ENCODE measurements at regions not wholly inside any gene's neighbourhood (a gene's known extent, or its start where the extent isn't known, plus 50 kb on each side); places are given as distances from the start of the nearest gene placed in this dataset.

GRCh38 chr3:113070681-113071113, 79.9 kb downstream of the GTPBP8 start:
- no peaks in the 10 kb centered on the region for H3K36me3 ChIP-seq (replicated peaks in 1 of 2; ENCODE audit: control insufficient read depth in 2 of 2, insufficient read depth in 2 of 2, low read length in 2 of 2)
- no CpG with 5 or more reads among the region's 4 CpGs for WGBS, 2 donors (ENCODE audit: extremely low coverage in 2 of 2, insufficient read length in 2 of 2, insufficient replicate concordance in 1 of 2)
- H3K9me3 ChIP-seq (replicated peaks in 1 of 2; ENCODE audit: control insufficient read depth in 2 of 2, insufficient read depth in 1 of 2, low read depth in 1 of 2, low read length in 2 of 2) = peaks cover 0 to 6% of the 10 kb centered on the region in 2 donors

DNA sequence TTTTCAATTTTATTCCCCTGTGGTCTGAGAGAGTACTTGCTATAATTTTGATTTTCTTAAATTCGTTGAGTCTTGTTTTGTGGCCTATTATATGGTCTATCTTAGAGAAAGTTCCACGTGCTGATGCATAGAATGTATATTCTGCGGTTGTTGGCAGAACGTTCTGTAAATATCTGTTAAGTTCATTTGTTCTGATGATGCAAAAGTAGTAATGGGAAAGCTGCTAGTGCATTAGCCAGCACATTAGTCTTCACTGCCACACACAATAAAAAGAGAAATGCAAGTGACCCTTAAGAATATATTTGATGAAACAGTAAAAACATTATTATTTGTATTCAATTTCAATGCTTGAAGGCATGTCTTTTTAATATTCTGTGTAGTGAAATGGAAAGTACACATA, 84.8 kb downstream of the GTPBP8 start:
- H2BK12ac ChIP-seq (ENCODE audit: low read length) = no peak overlapping the region
- peaks cover 5 to 7% of the 10 kb centered on the region in 2 donors for H3K4me1 ChIP-seq (ENCODE audit: control insufficient read depth in 2 of 2, insufficient read depth in 1 of 2, low read depth in 1 of 2, low read length in 2 of 2)
- no peak overlapping the region for H4K91ac ChIP-seq (ENCODE audit: low read depth, low read length, poor library complexity)
- H3K14ac ChIP-seq (ENCODE audit: low read length) = no peak overlapping the region
- no peak overlapping the region for H2BK15ac ChIP-seq (ENCODE audit: low read length)
- H4K8ac ChIP-seq (ENCODE audit: low read depth, low read length) = no peak overlapping the region
- DNase-seq (ENCODE audit: low spot score) = no peak
- H3K4me2 ChIP-seq (ENCODE audit: insufficient read depth, low read length, poor library complexity, severe bottlenecking) = no peak overlapping the region
- H3K79me1 ChIP-seq (ENCODE audit: low read depth, low read length) = no peaks in the 10 kb centered on the region
- no peak overlapping the region for H2AFZ ChIP-seq (ENCODE audit: low read length)
- no peak overlapping the region for H3K27ac ChIP-seq (replicated peaks; ENCODE audit: low read length)
- H3K36me3 ChIP-seq (replicated peaks in 1 of 2; ENCODE audit: control insufficient read depth in 2 of 2, insufficient read depth in 2 of 2, low read length in 2 of 2) = no peaks in the 10 kb centered on the region
- no peak overlapping the region for H2AK5ac ChIP-seq (ENCODE audit: low read depth, low read length)
- H3K9me3 ChIP-seq (replicated peaks in 1 of 2; ENCODE audit: control insufficient read depth in 2 of 2, insufficient read depth in 1 of 2, low read depth in 1 of 2, low read length in 2 of 2) = no peaks in the 10 kb centered on the region
- H2BK120ac ChIP-seq (ENCODE audit: low read depth, low read length) = no peak overlapping the region
- H3K9ac ChIP-seq (ENCODE audit: low read depth, low read length, poor library complexity) = no peak overlapping the region
- H3K23ac ChIP-seq (ENCODE audit: low read depth, low read length, poor library complexity) = no peak overlapping the region
- H2BK5ac ChIP-seq (ENCODE audit: low read length) = no peak overlapping the region
- no peak overlapping the region for H3K4me3 ChIP-seq (ENCODE audit: low read length in 2 of 2)
- H3K4ac ChIP-seq (ENCODE audit: low read length) = no peak overlapping the region
- no peak overlapping the region for H3K18ac ChIP-seq (ENCODE audit: low read length)
- H3K27me3 ChIP-seq (ENCODE audit: control insufficient read depth in 3 of 3, insufficient read depth in 3 of 3, low read depth in 1 of 3, low read length in 3 of 3) = no peaks in the 10 kb centered on the region
- no CpG with 5 or more reads among the region's 4 CpGs for WGBS, 2 donors (ENCODE audit: extremely low coverage in 2 of 2, insufficient read length in 2 of 2, insufficient replicate concordance in 1 of 2)

More at GRCh38 chr3:113070681-113071113, 79.9 kb downstream of the GTPBP8 start:
- H3K4me2 ChIP-seq (ENCODE audit: insufficient read depth, low read length, poor library complexity, severe bottlenecking) = no peak overlapping the region
- H3K18ac ChIP-seq (ENCODE audit: low read length) = no peak overlapping the region
- H3K14ac ChIP-seq (ENCODE audit: low read length) = no peak overlapping the region
- peaks cover 3 to 4% of the 10 kb centered on the region in 2 donors for H3K4me1 ChIP-seq (ENCODE audit: control insufficient read depth in 2 of 2, insufficient read depth in 1 of 2, low read depth in 1 of 2, low read length in 2 of 2)
- no peak overlapping the region for H3K9ac ChIP-seq (ENCODE audit: low read depth, low read length, poor library complexity)
- no peaks in the 10 kb centered on the region for H3K79me1 ChIP-seq (ENCODE audit: low read depth, low read length)
- no peak overlapping the region for H3K4ac ChIP-seq (ENCODE audit: low read length)
- no peak overlapping the region for H2BK5ac ChIP-seq (ENCODE audit: low read length)
- no peak overlapping the region for H3K27ac ChIP-seq (replicated peaks; ENCODE audit: low read length)
- no peak overlapping the region for H3K23ac ChIP-seq (ENCODE audit: low read depth, low read length, poor library complexity)
- H4K91ac ChIP-seq (ENCODE audit: low read depth, low read length, poor library complexity) = no peak overlapping the region
- no peaks in the 10 kb centered on the region for H3K27me3 ChIP-seq (ENCODE audit: control insufficient read depth in 3 of 3, insufficient read depth in 3 of 3, low read depth in 1 of 3, low read length in 3 of 3)
- H2BK12ac ChIP-seq (ENCODE audit: low read length) = no peak overlapping the region
- no peak overlapping the region for H2BK120ac ChIP-seq (ENCODE audit: low read depth, low read length)
- peak overlapping the region; percentile 26 for H2AFZ ChIP-seq (ENCODE audit: low read length)
- H2BK15ac ChIP-seq (ENCODE audit: low read length) = no peak overlapping the region
- no peak overlapping the region for H2AK5ac ChIP-seq (ENCODE audit: low read depth, low read length)
- DNase-seq (ENCODE audit: low spot score) = no peak
- H3K4me3 ChIP-seq (ENCODE audit: low read length in 2 of 2) = no peak overlapping the region
- H4K8ac ChIP-seq (ENCODE audit: low read depth, low read length) = no peak overlapping the region

- H3K4me3 ChIP-seq (ENCODE audit: low read length in 2 of 2) = peak overlapping the region in 1 of 2 donors; percentile 38
- no peak overlapping the region for H2AK5ac ChIP-seq (ENCODE audit: low read depth, low read length)
- no peak overlapping the region for H4K91ac ChIP-seq (ENCODE audit: low read depth, low read length, poor library complexity)
- peak overlapping the region; percentile 80 for H2AFZ ChIP-seq (ENCODE audit: low read length)
- no peak overlapping the region for H3K14ac ChIP-seq (ENCODE audit: low read length)
- H2BK12ac ChIP-seq (ENCODE audit: low read length) = no peak overlapping the region
- DNase-seq (ENCODE audit: low spot score) = no peak
- no peak overlapping the region for H3K4ac ChIP-seq (ENCODE audit: low read length)
- H2BK120ac ChIP-seq (ENCODE audit: low read depth, low read length) = no peak overlapping the region
- H3K27me3 ChIP-seq (ENCODE audit: control insufficient read depth in 3 of 3, insufficient read depth in 3 of 3, low read depth in 1 of 3, low read length in 3 of 3) = no peaks in the 10 kb centered on the region
- no CpG with 5 or more reads among the region's 10 CpGs for WGBS, 2 donors (ENCODE audit: extremely low coverage in 2 of 2, insufficient read length in 2 of 2, insufficient replicate concordance in 1 of 2)
- H3K27ac ChIP-seq (replicated peaks; ENCODE audit: low read length) = peak overlapping the region; percentile 43
- H3K4me1 ChIP-seq (ENCODE audit: control insufficient read depth in 2 of 2, insufficient read depth in 1 of 2, low read depth in 1 of 2, low read length in 2 of 2) = peaks cover 2 to 3% of the 10 kb centered on the region in 2 donors
- no peak overlapping the region for H2BK15ac ChIP-seq (ENCODE audit: low read length)
- peak overlapping the region; percentile 33 for H3K4me2 ChIP-seq (ENCODE audit: insufficient read depth, low read length, poor library complexity, severe bottlenecking)
- H3K23ac ChIP-seq (ENCODE audit: low read depth, low read length, poor library complexity) = no peak overlapping the region
- H3K9ac ChIP-seq (ENCODE audit: low read depth, low read length, poor library complexity) = no peak overlapping the region
- no peaks in the 10 kb centered on the region for H3K9me3 ChIP-seq (replicated peaks in 1 of 2; ENCODE audit: control insufficient read depth in 2 of 2, insufficient read depth in 1 of 2, low read depth in 1 of 2, low read length in 2 of 2)
- H3K36me3 ChIP-seq (replicated peaks in 1 of 2; ENCODE audit: control insufficient read depth in 2 of 2, insufficient read depth in 2 of 2, low read length in 2 of 2) = no peaks in the 10 kb centered on the region
- H4K8ac ChIP-seq (ENCODE audit: low read depth, low read length) = no peak overlapping the region
- H2BK5ac ChIP-seq (ENCODE audit: low read length) = no peak overlapping the region
- H3K79me1 ChIP-seq (ENCODE audit: low read depth, low read length) = no peaks in the 10 kb centered on the region
- H3K18ac ChIP-seq (ENCODE audit: low read length) = no peak overlapping the region
Measured at GRCh38 chr3:113079218-113079961, 88.6 kb downstream of the GTPBP8 start.

DNA sequence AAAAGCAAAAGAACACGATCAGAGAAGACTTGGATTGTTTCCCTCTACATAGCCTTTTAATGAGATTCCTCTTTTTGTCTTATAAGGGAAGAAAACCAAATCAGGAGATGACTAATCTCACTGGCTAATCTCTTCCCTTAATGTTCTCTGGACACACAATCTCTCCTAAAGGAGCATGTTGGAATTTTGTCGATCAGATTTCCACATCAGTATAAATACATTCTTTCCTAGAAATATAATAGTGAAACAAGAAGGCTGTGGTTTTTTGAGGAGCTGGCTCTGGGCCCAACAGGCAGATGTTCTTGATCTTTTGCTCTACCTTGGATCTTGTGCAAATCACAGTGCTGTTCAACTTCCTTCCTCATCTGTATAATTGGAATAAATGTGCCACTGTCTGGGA, 94.0 kb downstream of the GTPBP8 start:
- WGBS, 2 donors (ENCODE audit: extremely low coverage in 2 of 2, insufficient read length in 2 of 2, insufficient replicate concordance in 1 of 2) = no CpG with 5 or more reads among the region's 2 CpGs
- H3K4ac ChIP-seq (ENCODE audit: low read length) = no peak overlapping the region
- DNase-seq (ENCODE audit: low spot score) = no peak
- H3K9ac ChIP-seq (ENCODE audit: low read depth, low read length, poor library complexity) = no peak overlapping the region
- no peak overlapping the region for H3K4me2 ChIP-seq (ENCODE audit: insufficient read depth, low read length, poor library complexity, severe bottlenecking)
- H3K23ac ChIP-seq (ENCODE audit: low read depth, low read length, poor library complexity) = no peak overlapping the region
- no peak overlapping the region for H4K91ac ChIP-seq (ENCODE audit: low read depth, low read length, poor library complexity)
- no peak overlapping the region for H4K8ac ChIP-seq (ENCODE audit: low read depth, low read length)
- no peak overlapping the region for H3K4me3 ChIP-seq (ENCODE audit: low read length in 2 of 2)
- H2BK12ac ChIP-seq (ENCODE audit: low read length) = no peak overlapping the region
- H2AK5ac ChIP-seq (ENCODE audit: low read depth, low read length) = no peak overlapping the region
- no peaks in the 10 kb centered on the region for H3K27me3 ChIP-seq (ENCODE audit: control insufficient read depth in 3 of 3, insufficient read depth in 3 of 3, low read depth in 1 of 3, low read length in 3 of 3)
- H2BK120ac ChIP-seq (ENCODE audit: low read depth, low read length) = no peak overlapping the region
- no peak overlapping the region for H3K14ac ChIP-seq (ENCODE audit: low read length)
- H2BK15ac ChIP-seq (ENCODE audit: low read length) = no peak overlapping the region
- peak overlapping the region; percentile 0 for H3K27ac ChIP-seq (replicated peaks; ENCODE audit: low read length)
- H3K18ac ChIP-seq (ENCODE audit: low read length) = no peak overlapping the region
- no peaks in the 10 kb centered on the region for H3K79me1 ChIP-seq (ENCODE audit: low read depth, low read length)
- H2BK5ac ChIP-seq (ENCODE audit: low read length) = no peak overlapping the region
- no peak overlapping the region for H2AFZ ChIP-seq (ENCODE audit: low read length)
- H3K9me3 ChIP-seq (replicated peaks in 1 of 2; ENCODE audit: control insufficient read depth in 2 of 2, insufficient read depth in 1 of 2, low read depth in 1 of 2, low read length in 2 of 2) = no peaks in the 10 kb centered on the region
- H3K4me1 ChIP-seq (ENCODE audit: control insufficient read depth in 2 of 2, insufficient read depth in 1 of 2, low read depth in 1 of 2, low read length in 2 of 2) = peaks cover 14 to 24% of the 10 kb centered on the region in 2 donors
- no peaks in the 10 kb centered on the region for H3K36me3 ChIP-seq (replicated peaks in 1 of 2; ENCODE audit: control insufficient read depth in 2 of 2, insufficient read depth in 2 of 2, low read length in 2 of 2)

Data from neuronal stem cell (in vitro differentiated cells).